ENCODE measurements at regions not wholly inside any gene's neighbourhood (a gene's known extent, or its start where the extent isn't known, plus 50 kb on each side); places are given as distances from the start of the nearest gene placed in this dataset.
"Not testable (repeated sequence)": the region's sequence is repeated elsewhere in the genome, so short reads cannot be mapped to it uniquely, and the experiment has no call there.

GRCh38 chr6:141464896-141465295 is 667.8 kb upstream of the GJE1 start:
- peaks cover 7% of the 10 kb centered on the region; the same call in 1 of the 2 replicates for H3K36me3 ChIP-seq (ENCODE audit: insufficient read depth, low read length)
- no peak overlapping the region for H3K27ac ChIP-seq (ENCODE audit: low read depth, low read length)
- peaks cover 26% of the 10 kb centered on the region for H3K4me1 ChIP-seq (ENCODE audit: insufficient read depth, low read length)
- H3K9ac ChIP-seq (ENCODE audit: low read depth, low read length), result no peak overlapping the region
- H3K27me3 ChIP-seq (ENCODE audit: insufficient read depth, low read length), result no peaks in the 10 kb centered on the region
- no peak overlapping the region for H3K4me3 ChIP-seq (ENCODE audit: low read length)
- WGBS, result 80% methylated on average over 1 of the region's 2 CpGs
- 0 out of 2 replicates have a peak, but pooled peaks cover 5% of the 10 kb centered on the region for H3K9me3 ChIP-seq (ENCODE audit: insufficient read depth, low read depth, low read length)

- Histone ChIP-seq H3K36me3 (ENCODE audit: insufficient read depth, low read length) (peaks cover 7% of the 10 kb centered on the region; the same call in 1 of the 2 replicates), H3K9ac (ENCODE audit: low read depth, low read length) (no peak overlapping the region), H3K27me3 (ENCODE audit: insufficient read depth, low read length) (no peaks in the 10 kb centered on the region), H3K27ac (ENCODE audit: low read depth, low read length) (no peak overlapping the region), H3K4me1 (ENCODE audit: insufficient read depth, low read length) (peaks cover 26% of the 10 kb centered on the region), H3K9me3 (ENCODE audit: insufficient read depth, low read depth, low read length) (0 out of 2 replicates have a peak, but pooled peaks cover under 1% of the 10 kb centered on the region), H3K4me3 (ENCODE audit: low read length) (no peak overlapping the region)
- WGBS, result 88% methylated on average over 2 of the region's 2 CpGs
Measured at GRCh38 chr6:141464490-141464889, 668.2 kb upstream of the GJE1 start.

- H3K9me3 ChIP-seq (ENCODE audit: insufficient read depth, low read depth, low read length), result no peaks in the 10 kb centered on the region
- H3K27ac ChIP-seq (ENCODE audit: low read depth, low read length), result no peak overlapping the region
- H3K9ac ChIP-seq (ENCODE audit: low read depth, low read length), result no peak overlapping the region
- H3K36me3 ChIP-seq (ENCODE audit: insufficient read depth, low read length), result peaks cover 7% of the 10 kb centered on the region; the same call in 1 of the 2 replicates
- no peaks in the 10 kb centered on the region for H3K27me3 ChIP-seq (ENCODE audit: insufficient read depth, low read length)
- H3K4me1 ChIP-seq (ENCODE audit: insufficient read depth, low read length), result peaks cover 26% of the 10 kb centered on the region
- H3K4me3 ChIP-seq (ENCODE audit: low read length), result no peak overlapping the region
- WGBS, result 98% methylated on average over 5 of the region's 8 CpGs
Measured at GRCh38 chr6:141463237-141463977, 669.3 kb upstream of the GJE1 start.

GRCh38 chr6:141460743-141461484 is 671.8 kb upstream of the GJE1 start:
- H3K9ac ChIP-seq (ENCODE audit: low read depth, low read length), result peak overlapping the region; percentile 47; the same call in 1 of the 2 replicates

GRCh38 chr6:141460245-141460644 is 672.5 kb upstream of the GJE1 start:
- Histone ChIP-seq H3K27ac (ENCODE audit: low read depth, low read length) (peak overlapping the region; percentile 87; the same call in 1 of the 2 replicates), H3K4me1 (ENCODE audit: insufficient read depth, low read length) (peaks cover 22% of the 10 kb centered on the region), H3K9ac (ENCODE audit: low read depth, low read length) (peak overlapping the region; percentile 47; the same call in 1 of the 2 replicates)
- not testable (repeated sequence) for H3K9me3 ChIP-seq (ENCODE audit: insufficient read depth, low read depth, low read length); H3K27me3 ChIP-seq (ENCODE audit: insufficient read depth, low read length); H3K36me3 ChIP-seq (ENCODE audit: insufficient read depth, low read length); H3K4me3 ChIP-seq (ENCODE audit: low read length)
- 37% methylated on average over 4 of the region's 5 CpGs for WGBS

More at GRCh38 chr6:141460743-141461484, 671.8 kb upstream of the GJE1 start:
- Histone ChIP-seq H3K4me3 (ENCODE audit: low read length) (no peak overlapping the region), H3K4me1 (ENCODE audit: insufficient read depth, low read length) (peaks cover 22% of the 10 kb centered on the region), H3K9me3 (ENCODE audit: insufficient read depth, low read depth, low read length) (no peaks in the 10 kb centered on the region), H3K27ac (ENCODE audit: low read depth, low read length) (peak overlapping the region; percentile 87), H3K36me3 (ENCODE audit: insufficient read depth, low read length) (peaks cover 7% of the 10 kb centered on the region; the same call in 1 of the 2 replicates), H3K27me3 (ENCODE audit: insufficient read depth, low read length) (no peaks in the 10 kb centered on the region)
- WGBS, result 78% methylated on average over 1 of the region's 1 CpG

- H3K36me3 ChIP-seq (ENCODE audit: insufficient read depth, low read length); H3K9ac ChIP-seq (ENCODE audit: low read depth, low read length); H3K4me3 ChIP-seq (ENCODE audit: low read length); H3K27me3 ChIP-seq (ENCODE audit: insufficient read depth, low read length); H3K27ac ChIP-seq (ENCODE audit: low read depth, low read length); H3K9me3 ChIP-seq (ENCODE audit: insufficient read depth, low read depth, low read length): not testable (repeated sequence)
- 94% methylated on average over 4 of the region's 5 CpGs for WGBS
- H3K4me1 ChIP-seq (ENCODE audit: insufficient read depth, low read length), result peaks cover 13% of the 10 kb centered on the region
Measured at GRCh38 chr6:141457984-141458383, 674.7 kb upstream of the GJE1 start.

- Histone ChIP-seq H3K27ac (ENCODE audit: low read depth, low read length) (peak overlapping the region; percentile 78), H3K4me1 (ENCODE audit: insufficient read depth, low read length) (peaks cover 29% of the 10 kb centered on the region), H3K9ac (ENCODE audit: low read depth, low read length) (no peak overlapping the region), H3K4me3 (ENCODE audit: low read length) (no peak overlapping the region), H3K9me3 (ENCODE audit: insufficient read depth, low read depth, low read length) (no peaks in the 10 kb centered on the region), H3K27me3 (ENCODE audit: insufficient read depth, low read length) (no peaks in the 10 kb centered on the region), H3K36me3 (ENCODE audit: insufficient read depth, low read length) (no peaks in the 10 kb centered on the region)
Measured at GRCh38 chr6:141452354-141452686, 680.4 kb upstream of the GJE1 start.

- no peaks in the 10 kb centered on the region for H3K27me3 ChIP-seq (ENCODE audit: insufficient read depth, low read length)
- no peaks in the 10 kb centered on the region for H3K9me3 ChIP-seq (ENCODE audit: insufficient read depth, low read depth, low read length)
- H3K4me1 ChIP-seq (ENCODE audit: insufficient read depth, low read length), result peaks cover 29% of the 10 kb centered on the region
- H3K36me3 ChIP-seq (ENCODE audit: insufficient read depth, low read length), result no peaks in the 10 kb centered on the region
- 100% methylated on average over 1 of the region's 1 CpG for WGBS
- peak overlapping the region; percentile 78 for H3K27ac ChIP-seq (ENCODE audit: low read depth, low read length)
- no peak overlapping the region for H3K4me3 ChIP-seq (ENCODE audit: low read length)
- H3K9ac ChIP-seq (ENCODE audit: low read depth, low read length), result peak overlapping the region; percentile 32; the same call in 1 of the 2 replicates
Measured at GRCh38 chr6:141451511-141452353, 681.0 kb upstream of the GJE1 start.

GRCh38 chr6:141451181-141451510 is 681.6 kb upstream of the GJE1 start:
- Histone ChIP-seq H3K9ac (ENCODE audit: low read depth, low read length) (peak overlapping the region; percentile 32; the same call in 1 of the 2 replicates), H3K36me3 (ENCODE audit: insufficient read depth, low read length) (no peaks in the 10 kb centered on the region), H3K27ac (ENCODE audit: low read depth, low read length) (peak overlapping the region; percentile 78), H3K4me1 (ENCODE audit: insufficient read depth, low read length) (peaks cover 29% of the 10 kb centered on the region), H3K9me3 (ENCODE audit: insufficient read depth, low read depth, low read length) (no peaks in the 10 kb centered on the region), H3K4me3 (ENCODE audit: low read length) (no peak overlapping the region), H3K27me3 (ENCODE audit: insufficient read depth, low read length) (no peaks in the 10 kb centered on the region)

- H3K27ac ChIP-seq (ENCODE audit: low read depth, low read length), result no peak overlapping the region
- no peaks in the 10 kb centered on the region for H3K9me3 ChIP-seq (ENCODE audit: insufficient read depth, low read depth, low read length)
- WGBS, result 82% methylated on average over 3 of the region's 3 CpGs
Measured at GRCh38 chr6:141445928-141446628, 686.6 kb upstream of the GJE1 start.

More at GRCh38 chr6:141445928-141446628, 686.6 kb upstream of the GJE1 start:
- peaks cover 14% of the 10 kb centered on the region for H3K4me1 ChIP-seq (ENCODE audit: insufficient read depth, low read length)
- no peaks in the 10 kb centered on the region for H3K36me3 ChIP-seq (ENCODE audit: insufficient read depth, low read length)
- H3K27me3 ChIP-seq (ENCODE audit: insufficient read depth, low read length), result no peaks in the 10 kb centered on the region
- H3K9ac ChIP-seq (ENCODE audit: low read depth, low read length), result no peak overlapping the region
- no peak overlapping the region for H3K4me3 ChIP-seq (ENCODE audit: low read length)
